ENCODE measurements at regions not wholly inside any gene's neighbourhood (a gene's known extent, or its start where the extent isn't known, plus 50 kb on each side); places are given as distances from the start of the nearest gene placed in this dataset.

DNA sequence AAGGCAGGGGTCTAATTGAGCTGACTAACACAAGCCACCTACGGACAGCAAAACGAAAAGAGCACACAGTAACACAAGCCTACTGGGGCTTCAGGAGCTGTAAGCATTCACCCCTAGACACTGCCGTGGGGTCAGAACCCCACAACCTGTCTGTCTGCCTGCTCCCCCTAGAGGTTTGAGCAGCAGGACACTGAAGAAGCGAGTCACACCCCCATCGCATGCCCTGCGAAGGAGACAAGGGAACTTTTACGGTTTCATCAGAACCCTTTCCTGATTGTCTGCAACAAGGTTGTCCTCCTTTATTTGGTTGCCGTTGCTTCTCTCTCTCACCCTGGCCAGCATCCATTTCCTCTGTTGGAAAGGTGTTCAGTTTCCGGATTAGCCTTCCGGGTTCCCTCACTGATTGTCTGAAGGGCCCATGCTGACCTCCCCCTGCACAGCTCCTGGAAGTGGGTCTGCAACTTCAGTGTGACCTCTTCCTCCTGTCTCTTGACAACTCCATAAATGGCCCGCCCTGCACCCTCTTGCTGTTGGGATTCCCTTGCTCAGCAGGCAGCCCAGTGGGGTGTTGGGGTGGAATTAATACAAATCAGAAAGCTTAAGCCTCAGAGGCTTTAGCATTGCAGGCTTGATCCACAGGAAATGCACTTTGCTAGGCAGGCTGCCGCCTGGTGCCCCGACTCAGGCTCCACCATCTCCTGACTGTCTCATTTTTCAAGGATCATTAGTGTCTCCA lies 258.9 kb upstream of the TLE4 start:
- Histone ChIP-seq H3K9me3 (ENCODE audit: control insufficient read depth, insufficient read depth, low read depth, low read length) (no peaks in the 10 kb centered on the region), H4K20me1 (ENCODE audit: control insufficient read depth, extremely low read depth, insufficient read depth, low read length) (no peaks in the 10 kb centered on the region), H3K9ac (ENCODE audit: insufficient read depth, low read length) (no peak overlapping the region), H3K79me2 (ENCODE audit: control insufficient read depth, insufficient read depth, low read length) (no peaks in the 10 kb centered on the region), H2AFZ (ENCODE audit: low read length) (no peak overlapping the region), H3K4me2 (ENCODE audit: extremely low read depth, insufficient read depth, low read length) (no peak overlapping the region), H3K27me3 (ENCODE audit: control insufficient read depth, insufficient read depth, low read length) (no peaks in the 10 kb centered on the region), H3K36me3 (ENCODE audit: control insufficient read depth, insufficient read depth, low read length) (no peaks in the 10 kb centered on the region), H3K27ac (ENCODE audit: insufficient read depth, low read length) (no peak overlapping the region), H3K4me3 (replicated peaks in 1 of 4; ENCODE audit: control extremely low read depth in 1 of 4, insufficient read depth in 1 of 4, low read depth in 3 of 4, low read length in 4 of 4) (no peak overlapping the region), H3K4me1 (ENCODE audit: control insufficient read depth, extremely low read depth, insufficient read depth, low read length) (no peaks in the 10 kb centered on the region)
- DNase-seq (ENCODE audit: low read depth in 2 of 2): no peak
- TF ChIP-seq CTCF (conservative IDR thresholded peaks at IDR 0.05 in 1 of 2, IDR thresholded peaks at IDR 0.05 in 1 of 2; ENCODE audit: low read depth in 1 of 2, low read length in 2 of 2) (no peak), EZH2 (IDR thresholded peaks at IDR 0.05; ENCODE audit: low read length, missing control alignments) (no peak)

- TF ChIP-seq CTCF (conservative IDR thresholded peaks at IDR 0.05 in 1 of 2, IDR thresholded peaks at IDR 0.05 in 1 of 2; ENCODE audit: low read depth in 1 of 2, low read length in 2 of 2): no peak
- TF ChIP-seq EZH2 (IDR thresholded peaks at IDR 0.05; ENCODE audit: low read length, missing control alignments): no peak
- DNase-seq (ENCODE audit: low read depth in 2 of 2): peak in 1 of 2 donors; percentile 70
- Histone ChIP-seq H3K9ac (ENCODE audit: insufficient read depth, low read length) (no peak overlapping the region), H3K9me3 (ENCODE audit: control insufficient read depth, insufficient read depth, low read depth, low read length) (no peaks in the 10 kb centered on the region), H3K27me3 (ENCODE audit: control insufficient read depth, insufficient read depth, low read length) (no peaks in the 10 kb centered on the region), H3K4me2 (ENCODE audit: extremely low read depth, insufficient read depth, low read length) (no peak overlapping the region), H3K4me1 (ENCODE audit: control insufficient read depth, extremely low read depth, insufficient read depth, low read length) (no peaks in the 10 kb centered on the region), H3K4me3 (replicated peaks in 1 of 4; ENCODE audit: control extremely low read depth in 1 of 4, insufficient read depth in 1 of 4, low read depth in 3 of 4, low read length in 4 of 4) (no peak overlapping the region), H3K79me2 (ENCODE audit: control insufficient read depth, insufficient read depth, low read length) (no peaks in the 10 kb centered on the region), H3K27ac (ENCODE audit: insufficient read depth, low read length) (no peak overlapping the region), H4K20me1 (ENCODE audit: control insufficient read depth, extremely low read depth, insufficient read depth, low read length) (no peaks in the 10 kb centered on the region), H3K36me3 (ENCODE audit: control insufficient read depth, insufficient read depth, low read length) (no peaks in the 10 kb centered on the region), H2AFZ (ENCODE audit: low read length) (no peak overlapping the region)
Measured at GRCh38 chr9:79325501-79325900, 246.3 kb upstream of the TLE4 start.

DNA sequence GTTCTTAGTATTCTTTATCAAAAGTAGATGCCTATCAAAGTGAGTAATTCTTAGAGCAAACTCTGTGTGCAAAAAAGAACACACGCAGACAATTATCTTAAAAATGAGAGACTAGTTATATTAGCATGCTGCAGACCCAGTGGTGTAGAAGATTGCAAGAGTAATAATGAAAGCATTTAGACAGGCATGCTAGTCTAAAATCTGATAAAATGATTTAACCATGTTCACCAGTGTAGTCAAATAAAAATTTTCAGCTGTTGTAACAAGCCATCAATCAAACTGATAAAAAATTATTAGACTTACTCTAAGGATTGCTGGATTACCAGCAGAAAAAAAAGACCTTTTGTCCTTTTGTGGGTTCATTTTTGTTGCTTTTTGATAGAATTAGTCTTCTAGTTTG lies 241.9 kb upstream of the TLE4 start:
- Histone ChIP-seq H3K36me3 (ENCODE audit: control insufficient read depth, insufficient read depth, low read length) (no peaks in the 10 kb centered on the region), H3K79me2 (ENCODE audit: control insufficient read depth, insufficient read depth, low read length) (no peaks in the 10 kb centered on the region)

More for the DNA sequence above, 241.9 kb upstream of the TLE4 start:
- Histone ChIP-seq H3K9ac (ENCODE audit: insufficient read depth, low read length) (no peak overlapping the region), H3K4me2 (ENCODE audit: extremely low read depth, insufficient read depth, low read length) (no peak overlapping the region), H2AFZ (ENCODE audit: low read length) (no peak overlapping the region), H3K27ac (ENCODE audit: insufficient read depth, low read length) (no peak overlapping the region), H3K27me3 (ENCODE audit: control insufficient read depth, insufficient read depth, low read length) (no peaks in the 10 kb centered on the region), H3K4me3 (replicated peaks in 1 of 4; ENCODE audit: control extremely low read depth in 1 of 4, insufficient read depth in 1 of 4, low read depth in 3 of 4, low read length in 4 of 4) (no peak overlapping the region), H3K9me3 (ENCODE audit: control insufficient read depth, insufficient read depth, low read depth, low read length) (no peaks in the 10 kb centered on the region), H4K20me1 (ENCODE audit: control insufficient read depth, extremely low read depth, insufficient read depth, low read length) (no peaks in the 10 kb centered on the region), H3K4me1 (ENCODE audit: control insufficient read depth, extremely low read depth, insufficient read depth, low read length) (no peaks in the 10 kb centered on the region)
- DNase-seq (ENCODE audit: low read depth in 2 of 2): peak in 1 of 2 donors; percentile 63
- TF ChIP-seq CTCF (conservative IDR thresholded peaks at IDR 0.05 in 1 of 2, IDR thresholded peaks at IDR 0.05 in 1 of 2; ENCODE audit: low read depth in 1 of 2, low read length in 2 of 2): no peak
- no peak for TF ChIP-seq EZH2 (IDR thresholded peaks at IDR 0.05; ENCODE audit: low read length, missing control alignments)
